Liver (tissue), 7 donors: ENCODE measurements at regions not wholly inside any gene's neighbourhood (a gene's known extent, or its start where the extent isn't known, plus 50 kb on each side); places are given as distances from the start of the nearest gene placed in this dataset.

ENCODE experiments used
- DNase-seq: peaks from one replicate; pipeline ENCODE4 v3.0.0-alpha.2; 2017; ENCODE audit warnings: low spot score
- H3K27ac ChIP-seq, 2 donors: one replicate each; pipeline ENCODE4 v1.7.0; 2013; ENCODE audit warnings: inconsistent platforms in 2 of 2, low read length in 2 of 2, control low read depth in 1 of 2, low read depth in 1 of 2, mild to moderate bottlenecking in 1 of 2
- H3K27me3 ChIP-seq, 4 donors: one replicate each; pipeline versions ENCODE4 v1.6.1 to v1.7.0; 2013; ENCODE audit warnings: low read length in 3 of 4, inconsistent platforms in 1 of 4, mild to moderate bottlenecking in 1 of 4, moderate library complexity in 1 of 4; ENCODE audit not compliant: control insufficient read depth in 4 of 4, insufficient read depth in 4 of 4
- H3K36me3 ChIP-seq, 4 donors: one replicate each; pipeline versions ENCODE4 v1.6.1 to v1.7.0; 2013; ENCODE audit warnings: low read length in 3 of 4, mild to moderate bottlenecking in 3 of 4, low read depth in 1 of 4, moderate library complexity in 1 of 4; ENCODE audit not compliant: control insufficient read depth in 4 of 4, insufficient read depth in 3 of 4
- H3K4me1 ChIP-seq, 4 donors: one replicate each; pipeline versions ENCODE4 v1.6.1 to v1.7.0; 2013; ENCODE audit warnings: low read length in 3 of 4, mild to moderate bottlenecking in 3 of 4, moderate library complexity in 1 of 4; ENCODE audit not compliant: control insufficient read depth in 4 of 4, insufficient read depth in 4 of 4
- H3K4me3 ChIP-seq, 3 donors: one replicate each; pipeline versions ENCODE4 v1.6.1 to v1.7.0; 2013; ENCODE audit warnings: low read length in 3 of 3, control low read depth in 1 of 3, low read depth in 1 of 3, mild to moderate bottlenecking in 1 of 3
- H3K9ac ChIP-seq, 2 donors: one replicate each; pipeline ENCODE4 v1.7.0; 2013; ENCODE audit warnings: low read length in 2 of 2, mild to moderate bottlenecking in 2 of 2, moderate library complexity in 2 of 2, control low read depth in 1 of 2, low read depth in 1 of 2
- H3K9me3 ChIP-seq, 4 donors: one replicate each; pipeline versions ENCODE4 v1.6.1 to v1.7.0; 2013; ENCODE audit warnings: low read length in 3 of 4; ENCODE audit not compliant: control insufficient read depth in 4 of 4
- EGR1 ChIP-seq, 2 donors: IDR thresholded peaks; 2 replicates each; pipeline ENCODE4 v1.6.1; 2016 to 2018; ENCODE audit warnings: antibody characterized with exemption in 2 of 2, low read depth in 2 of 2
- FOXA2 ChIP-seq: IDR thresholded peaks from 2 replicates; pipeline ENCODE4 v1.6.1; 2016; ENCODE audit warnings: antibody characterized with exemption
- GABPA ChIP-seq, 2 donors: IDR thresholded peaks in 1 of 2; conservative IDR thresholded peaks in 1 of 2; 2 replicates each; pipeline ENCODE4 v1.6.1; 2016; ENCODE audit warnings: antibody characterized with exemption in 2 of 2, mild to moderate bottlenecking in 1 of 2, moderate library complexity in 1 of 2
- HNF4A ChIP-seq, 2 donors: conservative IDR thresholded peaks; 2 replicates each; pipeline ENCODE4 v1.6.1; 2016; ENCODE audit warnings: antibody characterized with exemption in 2 of 2, mild to moderate bottlenecking in 2 of 2
- HNF4G ChIP-seq: IDR thresholded peaks from 2 replicates; pipeline ENCODE4 v1.6.1; 2016; ENCODE audit warnings: antibody characterized with exemption
- JUND ChIP-seq, 2 donors: IDR thresholded peaks; 2 replicates each; pipeline ENCODE4 v1.6.1; 2016; ENCODE audit warnings: antibody characterized with exemption in 2 of 2
- NR2F2 ChIP-seq: IDR thresholded peaks from 2 replicates; pipeline ENCODE4 v1.6.1; 2016; ENCODE audit warnings: antibody characterized with exemption
- REST ChIP-seq: IDR thresholded peaks from 2 replicates; pipeline ENCODE4 v1.6.1; 2016; ENCODE audit warnings: antibody characterized with exemption, mild to moderate bottlenecking
- RXRA ChIP-seq, 2 donors: IDR thresholded peaks; 2 replicates each; pipeline ENCODE4 v1.6.1; 2017 to 2018; ENCODE audit warnings: antibody characterized with exemption in 2 of 2, mild to moderate bottlenecking in 1 of 2
- TAF1 ChIP-seq: conservative IDR thresholded peaks from 2 replicates; pipeline ENCODE4 v1.6.1; 2016; ENCODE audit warnings: antibody characterized with exemption, mild to moderate bottlenecking
- ZBTB33 ChIP-seq: IDR thresholded peaks from 2 replicates; pipeline ENCODE4 v1.6.1; 2016; ENCODE audit warnings: antibody characterized with exemption
- WGBS: extraction: QIAGEN DNeasy Blood & Tissue Kit; methylation state at CpG from one replicate; pipeline ENCODE4 v1.1.7; 2013; 5-methylcytosine and 5-hydroxymethylcytosine counted together
- donor health status: healthy.
- donor health status: healthy.
- donor health status: healthy.
- donor health status: healthy.

- Histone ChIP-seq H3K9ac (no peak overlapping the region), H3K4me1 (no peaks in the 10 kb centered on the region), H3K27ac (no peak overlapping the region), H3K36me3 (no peaks in the 10 kb centered on the region), H3K27me3 (no peaks in the 10 kb centered on the region), H3K9me3 (no peaks in the 10 kb centered on the region), H3K4me3 (no peak overlapping the region)
- no peak for DNase-seq
- TF ChIP-seq FOXA2 = no peak
- TF ChIP-seq NR2F2 = no peak
- TF ChIP-seq JUND (IDR thresholded peaks at IDR 0.05) = no peak
- no peak for TF ChIP-seq TAF1
- no peak for TF ChIP-seq HNF4G
- no peak for TF ChIP-seq GABPA (IDR thresholded peaks at IDR 0.05 in 1 of 2, conservative IDR thresholded peaks at IDR 0.05 in 1 of 2)
- no peak for TF ChIP-seq ZBTB33
- TF ChIP-seq RXRA (IDR thresholded peaks at IDR 0.05) = no peak
- TF ChIP-seq EGR1 (IDR thresholded peaks at IDR 0.05; ENCODE audit: low read depth in 2 of 2) = no peak
- TF ChIP-seq REST = no peak
- 38% methylated on average over 4 of the region's 4 CpGs for WGBS
These were observed 216.8 kb downstream of the CTH start for GRCh38 chr1:70627910-70628309.

- H3K27me3 ChIP-seq = no peaks in the 10 kb centered on the region
- no peaks in the 10 kb centered on the region for H3K4me1 ChIP-seq
- 62% methylated on average over 5 of the region's 5 CpGs for whole genome bisulfite sequencing
- H3K9ac ChIP-seq = no peak overlapping the region
- H3K9me3 ChIP-seq = no peaks in the 10 kb centered on the region
- no peaks in the 10 kb centered on the region for H3K36me3 ChIP-seq
- DNase-seq = no peak
- no peak overlapping the region for H3K4me3 ChIP-seq
- no peak for TF ChIP-seq HNF4A (conservative IDR thresholded peaks at IDR 0.05)
- no peak for TF ChIP-seq TAF1
- no peak for TF ChIP-seq FOXA2
- no peak overlapping the region for H3K27ac ChIP-seq
These were observed 217.9 kb downstream of the CTH start for GRCh38 chr1:70628973-70629372.

GRCh38 chr1:70633004-70633403, 221.9 kb downstream of the CTH start:
- Histone ChIP-seq H3K36me3 (no peaks in the 10 kb centered on the region), H3K4me3 (no peak overlapping the region), H3K4me1 (no peaks in the 10 kb centered on the region), H3K27me3 (no peaks in the 10 kb centered on the region), H3K9ac (no peak overlapping the region), H3K27ac (no peak overlapping the region), H3K9me3 (no peaks in the 10 kb centered on the region)
- peak; percentile 14 for TF ChIP-seq NR2F2
- no peak for TF ChIP-seq GABPA (IDR thresholded peaks at IDR 0.05 in 1 of 2, conservative IDR thresholded peaks at IDR 0.05 in 1 of 2)
- no peak for TF ChIP-seq HNF4A (conservative IDR thresholded peaks at IDR 0.05)
- no peak for DNase-seq
- WGBS = 69% methylated on average over 1 of the region's 1 CpG
